ENCODE measurements at regions not wholly inside any gene's neighbourhood (a gene's known extent, or its start where the extent isn't known, plus 50 kb on each side); places are given as distances from the start of the nearest gene placed in this dataset.

- DNase-seq = no peak
Measured at GRCh38 chrX:99705701-99706100, 704.4 kb downstream of the PCDH19 start.

DNA sequence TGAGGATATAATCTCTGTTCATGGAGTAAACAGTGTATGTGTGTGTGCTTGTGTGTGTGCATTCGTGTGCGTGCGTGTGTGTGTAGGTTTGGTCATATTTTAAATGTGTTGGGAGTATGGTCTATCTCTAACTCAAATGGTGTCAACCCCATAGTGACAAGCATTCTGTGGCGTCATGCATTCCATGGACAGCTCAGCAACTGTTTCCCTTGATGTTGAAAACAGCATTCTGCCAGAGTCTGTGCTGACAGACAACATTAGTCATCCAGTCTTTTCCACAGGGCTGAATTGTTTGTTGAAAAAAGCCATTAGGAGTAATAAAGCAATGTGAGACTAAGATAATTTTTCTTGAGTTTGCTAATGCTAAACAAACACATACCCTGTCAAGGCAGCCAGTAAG lies 706.6 kb downstream of the PCDH19 start:
- no peak for DNase-seq

DNA sequence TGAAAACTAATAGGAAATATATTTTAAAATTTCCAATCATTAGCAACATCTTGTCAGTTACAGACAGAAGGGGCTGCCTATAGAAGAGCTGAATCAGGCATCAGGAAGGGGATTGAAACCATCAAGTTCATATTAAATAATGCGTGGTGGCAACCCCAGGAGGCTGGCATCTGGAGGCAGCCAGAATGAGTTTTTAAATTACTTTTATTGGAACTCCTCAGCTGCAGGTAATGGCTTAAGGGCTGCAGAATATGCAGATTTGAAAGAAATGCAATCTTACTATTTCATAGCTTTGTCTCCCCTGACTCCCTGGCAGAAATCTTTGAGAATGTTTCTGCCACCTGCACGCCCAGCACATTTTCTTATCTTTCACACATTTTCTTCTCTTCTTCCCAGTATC lies 711.6 kb downstream of the PCDH19 start:
- no peak for DNase-seq

DNA sequence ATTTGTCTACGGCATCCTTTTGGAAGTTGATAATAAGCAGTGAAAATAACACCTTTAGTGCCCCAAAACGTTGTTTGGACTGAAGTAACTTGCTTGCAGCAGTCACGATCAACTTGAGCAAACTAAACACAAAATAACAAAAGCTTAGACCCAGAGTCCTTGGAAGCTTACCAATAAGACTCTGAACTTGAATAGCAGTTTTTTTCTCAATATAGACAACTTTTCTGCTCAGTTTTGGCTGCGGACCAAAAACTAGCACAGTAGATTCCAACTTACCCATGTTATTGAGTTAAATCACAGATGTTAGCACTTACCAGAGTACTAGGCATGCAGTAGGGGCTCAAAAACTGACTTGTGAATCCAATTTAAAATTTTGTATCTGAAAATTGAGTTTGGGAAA lies 746.9 kb downstream of the PCDH19 start:
- DNase-seq = no peak

DNA sequence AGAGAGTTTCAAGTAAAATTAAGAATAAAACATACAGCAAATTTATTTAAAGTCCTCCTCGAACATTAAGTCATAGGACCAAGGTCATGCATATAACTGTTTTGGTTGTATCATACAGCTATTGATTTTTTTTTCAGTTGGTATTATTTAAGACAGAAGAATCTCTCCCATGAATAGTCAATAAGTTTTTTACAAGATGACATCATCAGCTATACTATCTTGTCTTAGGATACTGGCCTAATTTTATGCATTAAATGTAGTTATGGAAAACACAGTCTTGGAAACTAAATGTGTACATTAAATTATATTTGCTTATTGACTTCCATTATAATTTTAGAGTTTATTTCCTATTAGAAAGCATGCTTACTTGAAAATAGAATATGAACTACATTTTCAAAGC lies 755.9 kb downstream of the PCDH19 start:
- DNase-seq = no peak

DNA sequence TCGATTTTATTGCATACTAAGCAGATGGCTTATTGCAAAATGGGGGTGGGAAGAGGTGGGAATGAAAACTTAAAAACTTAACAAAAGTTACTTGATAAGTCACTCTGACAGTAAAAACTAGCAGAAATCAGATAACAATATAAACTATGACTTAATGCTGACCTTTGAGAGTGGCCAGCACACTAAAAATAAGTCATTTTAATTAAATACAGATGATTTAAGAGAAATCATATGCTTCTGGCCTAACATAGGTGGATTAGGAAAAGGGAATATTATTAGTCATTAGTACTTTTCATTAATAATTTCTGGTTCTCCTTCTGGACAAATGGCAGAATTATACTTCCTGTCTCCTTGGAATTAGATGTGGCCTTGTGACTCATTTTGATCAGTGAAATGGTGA lies 756.7 kb downstream of the PCDH19 start:
- no peak for DNase-seq

DNA sequence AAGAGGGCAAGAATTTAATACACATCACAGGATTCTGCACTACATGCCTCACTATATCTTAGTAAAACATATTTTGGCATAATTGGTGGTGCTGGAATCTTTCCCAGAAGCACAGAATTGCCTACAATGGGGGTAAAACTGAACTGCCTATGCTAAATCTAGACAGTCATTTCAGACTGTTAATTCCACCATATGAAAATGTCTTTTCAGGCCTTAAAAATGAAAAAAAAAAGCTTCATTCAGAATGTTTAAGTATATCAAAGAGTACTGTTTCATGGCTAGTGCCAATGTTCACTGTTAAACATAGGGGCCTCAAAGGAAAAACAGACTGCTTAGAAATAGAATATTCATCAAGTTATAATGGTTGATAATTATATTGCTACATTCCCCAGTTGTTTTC lies 797.0 kb downstream of the PCDH19 start:
- no peak for DNase-seq

GRCh38 chrX:99603091-99603814 lies 806.8 kb downstream of the PCDH19 start:
- DNase-seq = no peak

- DNase-seq = no peak
Measured at GRCh38 chrX:99602107-99602506, 808.0 kb downstream of the PCDH19 start.

GRCh38 chrX:99588936-99589335 lies 821.1 kb downstream of the PCDH19 start:
- DNase-seq = no peak

GRCh38 chrX:99572711-99573110 lies 837.4 kb downstream of the PCDH19 start:
- no peak for DNase-seq

DNA sequence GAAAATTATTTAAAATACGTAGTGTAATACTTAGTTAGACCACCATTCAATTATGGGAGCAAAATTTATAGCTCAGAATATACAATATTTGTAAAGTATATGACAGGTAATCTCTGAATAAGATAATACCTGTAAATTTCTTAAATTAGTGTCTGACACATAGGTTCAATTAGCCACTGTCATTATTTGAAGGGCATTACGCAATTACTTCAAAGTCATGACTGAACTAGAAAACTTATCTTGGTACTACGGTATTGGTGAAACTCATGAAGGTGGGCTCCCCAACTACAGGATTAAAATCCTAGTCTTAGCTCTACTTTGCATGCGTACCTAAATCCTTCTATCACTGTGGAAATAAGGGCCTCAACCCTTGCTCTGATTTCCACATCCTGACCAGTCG lies 860.7 kb downstream of the PCDH19 start:
- DNase-seq = no peak

DNA sequence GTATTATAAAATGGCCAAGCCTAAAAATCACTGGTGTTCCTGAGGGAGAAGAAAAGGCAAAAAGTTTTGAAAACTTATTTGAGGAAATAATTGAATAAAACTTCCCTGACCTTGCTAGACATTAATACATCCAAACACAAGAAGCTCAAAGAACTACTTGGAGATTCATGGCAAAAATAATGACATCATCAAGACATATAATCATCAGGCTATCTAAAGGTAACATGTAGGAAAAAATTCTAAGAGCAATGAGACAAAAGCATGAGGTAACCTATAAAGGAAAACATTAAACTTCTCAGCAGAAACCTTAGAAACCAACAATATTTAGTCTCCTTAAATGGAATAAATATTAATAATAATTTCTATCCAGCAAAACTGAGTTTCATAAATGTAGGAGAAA lies 887.6 kb downstream of the PCDH19 start:
- DNase-seq = no peak

- no peak for DNase-seq
Measured at GRCh38 chrX:99507768-99508167, 902.3 kb downstream of the PCDH19 start.

- no peak for DNase-seq
Measured at GRCh38 chrX:99495453-99495852, 914.6 kb downstream of the PCDH19 start.

- no peak for DNase-seq
Measured at GRCh38 chrX:99494668-99495067, 915.4 kb downstream of the PCDH19 start.

- DNase-seq = no peak
Measured at GRCh38 chrX:99480728-99481127, 929.3 kb downstream of the PCDH19 start.

DNA sequence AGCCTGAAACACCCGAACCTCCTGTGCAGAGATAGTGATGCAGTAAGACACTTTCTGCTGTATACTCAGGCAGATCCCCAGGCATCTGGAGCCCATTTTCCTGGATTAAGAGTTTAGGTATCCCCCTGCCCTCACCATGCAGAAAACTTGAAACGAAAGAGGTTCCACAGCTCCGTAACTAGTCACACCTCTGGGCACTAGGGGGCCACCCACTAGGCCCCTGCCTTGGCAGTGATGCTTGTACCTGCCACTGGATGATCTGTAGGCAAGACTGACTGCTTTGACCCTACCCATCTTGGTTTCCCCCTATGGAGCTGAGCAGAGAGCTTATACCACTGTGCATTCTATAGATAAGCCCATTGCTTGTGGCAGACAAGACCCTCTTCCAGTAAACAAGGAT lies 940.6 kb downstream of the PCDH19 start:
- no peak for DNase-seq

GRCh38 chrX:99468993-99469392 lies 941.1 kb downstream of the PCDH19 start:
- DNase-seq = no peak

DNA sequence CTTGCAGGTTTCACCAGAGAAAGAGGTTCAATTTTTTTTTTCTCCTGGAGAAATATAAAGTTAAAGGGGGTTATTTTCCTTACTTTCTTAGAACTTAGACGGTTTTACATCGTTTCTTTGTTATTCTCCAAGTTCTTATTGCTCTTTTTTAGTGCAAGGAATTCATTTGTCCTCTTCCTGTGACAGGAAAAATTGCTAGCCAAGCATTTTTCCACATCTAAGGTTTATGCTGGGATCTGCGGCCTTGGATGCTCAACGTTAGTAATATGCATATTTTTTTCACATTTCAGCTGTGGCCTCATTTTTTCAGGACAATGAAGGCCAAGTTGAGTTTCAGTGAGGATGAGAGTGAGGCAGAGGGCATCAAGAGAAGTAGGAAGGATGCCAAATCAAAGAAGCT lies 948.9 kb downstream of the PCDH19 start:
- no peak for DNase-seq

DNA sequence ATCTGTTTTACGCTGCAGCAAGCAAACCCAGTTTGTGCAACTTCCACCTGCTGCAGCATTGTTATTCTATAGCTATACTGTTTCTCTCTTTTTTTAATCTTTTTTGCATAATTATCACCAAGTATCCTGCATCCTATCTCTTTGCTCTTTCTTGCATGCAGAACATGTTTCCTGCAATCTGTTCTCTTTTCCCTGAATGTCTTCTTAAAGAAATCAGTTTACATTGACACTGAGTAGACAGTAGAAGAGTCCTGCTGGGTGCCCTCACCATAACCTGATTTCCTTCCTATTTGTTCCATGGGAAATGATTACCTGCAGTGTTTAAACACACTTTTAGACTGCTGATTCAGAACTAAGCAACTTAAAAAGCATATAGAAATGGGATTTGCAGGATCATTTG lies 964.7 kb downstream of the PCDH19 start:
- no peak for DNase-seq

- DNase-seq = no peak
Measured at GRCh38 chrX:99421796-99422195, 988.3 kb downstream of the PCDH19 start.

DNA sequence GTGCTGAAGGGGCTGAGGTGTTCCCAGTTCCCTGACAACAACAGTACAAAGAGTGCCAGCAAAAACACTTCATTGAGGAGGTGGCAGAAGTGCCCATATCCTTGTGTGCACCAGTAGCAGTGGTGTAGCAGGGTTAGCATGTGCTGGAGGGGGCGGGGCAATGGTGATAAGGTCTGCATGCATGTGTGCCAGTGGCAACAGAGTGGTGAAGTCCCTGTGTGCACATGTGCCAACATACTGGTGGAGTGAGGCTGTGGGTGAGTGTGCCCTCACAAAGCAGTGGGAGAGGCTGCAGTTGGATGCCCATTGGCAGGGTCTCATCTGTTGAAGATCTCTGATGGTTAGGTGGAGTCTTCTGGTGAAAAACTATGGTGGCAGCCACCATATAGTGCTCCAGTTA lies 994.6 kb downstream of the PCDH19 start:
- DNase-seq = no peak

DNA sequence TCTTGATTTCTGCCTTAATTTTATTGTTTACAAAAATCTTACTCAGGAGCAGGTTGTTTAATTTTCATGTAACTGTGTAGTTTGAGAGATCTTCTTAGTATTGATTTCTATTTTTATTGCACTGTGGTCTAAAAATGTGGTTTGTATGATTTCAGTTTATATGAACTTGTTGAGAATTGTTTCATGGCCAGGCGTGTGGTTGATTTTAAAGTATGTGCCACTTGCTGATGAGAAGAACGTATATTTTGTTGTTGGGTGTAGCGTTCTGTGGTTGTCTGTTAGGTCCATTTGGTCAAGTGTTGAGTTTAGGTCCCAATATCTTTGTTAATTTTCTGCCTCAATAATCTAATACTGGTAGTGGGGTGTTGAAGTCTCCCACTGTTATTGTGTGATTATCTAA lies 996.8 kb downstream of the PCDH19 start:
- DNase-seq = no peak

DNA sequence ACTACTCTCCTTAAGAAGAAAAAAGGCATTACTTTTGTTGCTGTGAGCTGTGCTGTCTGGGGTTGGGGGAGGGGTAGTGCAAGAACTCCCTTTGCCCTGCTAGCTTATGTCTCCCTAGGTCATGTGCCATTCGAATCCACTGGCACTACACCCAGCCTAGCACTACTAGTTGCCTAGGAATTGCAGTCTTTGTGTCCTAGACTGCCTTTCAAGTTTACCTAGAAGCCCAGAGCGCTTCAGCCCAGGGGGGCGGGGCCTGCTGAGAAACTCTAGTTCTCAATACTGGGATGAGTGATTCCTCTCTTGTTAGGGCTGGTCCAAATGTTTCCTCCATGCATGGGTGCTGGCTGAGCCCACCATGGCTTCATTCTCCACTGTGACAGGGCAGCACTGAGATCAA lies 1011.5 kb downstream of the PCDH19 start:
- no peak for DNase-seq

DNA sequence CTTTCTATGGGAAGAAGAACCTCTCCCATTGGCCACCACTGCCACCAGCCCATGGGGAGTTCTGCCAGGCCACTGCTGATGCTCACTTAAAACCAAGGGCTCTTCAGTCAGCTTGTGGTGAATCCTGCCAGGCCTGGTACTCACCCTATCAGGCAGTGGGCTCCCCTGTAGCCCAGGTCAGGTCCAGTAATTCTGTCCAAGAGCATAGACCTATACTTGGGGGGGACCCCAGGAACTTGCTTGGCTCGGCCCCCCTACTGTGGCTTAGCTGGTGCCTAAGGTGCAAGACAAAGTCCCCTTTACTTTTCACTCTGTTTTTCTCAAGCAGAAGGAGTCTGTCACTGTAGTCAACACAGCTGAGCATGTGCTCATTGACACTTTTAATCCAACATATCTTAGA lies 1012.2 kb downstream of the PCDH19 start:
- no peak for DNase-seq
